SK-N-SH (cell line): ENCODE measurements at regions not wholly inside any gene's neighbourhood (a gene's known extent, or its start where the extent isn't known, plus 50 kb on each side); places are given as distances from the start of the nearest gene placed in this dataset.
"Not testable (repeated sequence)": the region's sequence is repeated elsewhere in the genome, so short reads cannot be mapped to it uniquely, and the experiment has no call there.

Experiments used
- CTCF ChIA-PET: fragments of 300-600, 350-600 bp; formaldehyde crosslinking; extraction: SDS; loops from one replicate; lab custom pipeline; 2021; lab: Yijun Ruan, JAX
- POLR2A ChIA-PET: fragments of 350-600 bp; sonication (Branson Sonifier 250); formaldehyde crosslinking; extraction: SDS; loops from one replicate; lab custom pipeline; 2020; ENCODE audit warnings: antibody characterized with exemption, inconsistent platforms; lab: Yijun Ruan, JAX
- DNase-seq: peaks from one replicate; pipeline ENCODE4 v3.0.0; 2012
- H2AFZ ChIP-seq: fragments of 200-600 bp; sonication (generic); 2 replicates; pipeline ENCODE4 v1.8.1; 2016; ENCODE audit warnings: antibody characterized with exemption, mild to moderate bottlenecking, low read depth
- H3F3A ChIP-seq: fragments of 200-600 bp; sonication (generic); replicated peaks from 2 replicates; pipeline ENCODE3; 2016; ENCODE audit warnings: antibody characterized with exemption, mild to moderate bottlenecking; ENCODE audit not compliant: insufficient read depth
- H3K27ac ChIP-seq, 2 experiments: fragments of 200-500 bp in 1 of 2; fragments of 200-600 bp in 1 of 2; sonication (Bioruptor generic) in 1 of 2; sonication (generic), shearing (Covaris generic) in 1 of 2; 2 replicates each; pipeline versions ENCODE4 v1.5.1 to v1.6.1; 2014 to 2016; ENCODE audit warnings: low read depth in 2 of 2, inconsistent platforms in 1 of 2, low read length in 1 of 2, mild to moderate bottlenecking in 1 of 2, mixed read lengths in 1 of 2
- H3K27me3 ChIP-seq: fragments of 200-600 bp; sonication (generic), shearing (Covaris generic); 2 replicates; pipeline ENCODE4 v1.6.1; 2016; ENCODE audit warnings: mixed run types; ENCODE audit not compliant: insufficient read depth
- H3K36me3 ChIP-seq, 2 experiments: fragments of 200-500 bp in 1 of 2; fragments of 200-600 bp in 1 of 2; sonication (Bioruptor generic) in 1 of 2; sonication (generic) in 1 of 2; replicated peaks in 1 of 2; 2 replicates each; pipeline versions ENCODE3 to v1.5.1; 2014 to 2016; ENCODE audit warnings: low read length in 1 of 2, mild to moderate bottlenecking in 1 of 2; ENCODE audit not compliant: insufficient read depth in 2 of 2, control insufficient read depth in 1 of 2
- H3K4me1 ChIP-seq, 2 experiments: fragments of 200-500 bp in 1 of 2; fragments of 200-600 bp in 1 of 2; sonication (Bioruptor generic) in 1 of 2; sonication (generic), shearing (Covaris generic) in 1 of 2; 2 replicates each; pipeline versions ENCODE4 v1.5.1 to v1.6.1; 2014 to 2016; ENCODE audit warnings: low read depth in 1 of 2, low read length in 1 of 2, mixed run types in 1 of 2; ENCODE audit not compliant: insufficient read depth in 2 of 2, control insufficient read depth in 1 of 2
- H3K4me2 ChIP-seq: fragments of 200-600 bp; sonication (generic), shearing (Covaris generic); 2 replicates; pipeline ENCODE4 v1.6.1; 2017; ENCODE audit warnings: mixed run types
- H3K4me3 ChIP-seq, 2 experiments: fragments of 200-500 bp in 1 of 2; fragments of 200-600 bp in 1 of 2; sonication (Bioruptor generic) in 1 of 2; sonication (generic), shearing (Covaris generic) in 1 of 2; 2 replicates each; pipeline versions ENCODE4 v1.5.1 to v1.8.1; 2014 to 2016; ENCODE audit warnings: low read depth in 2 of 2, inconsistent platforms in 1 of 2, low read length in 1 of 2, mild to moderate bottlenecking in 1 of 2, mixed read lengths in 1 of 2, moderate library complexity in 1 of 2
- H3K79me2 ChIP-seq: fragments of 200-600 bp; sonication (generic); 2 replicates; pipeline ENCODE4 v1.8.1; 2017; ENCODE audit warnings: mild to moderate bottlenecking; ENCODE audit not compliant: insufficient read depth
- H3K9ac ChIP-seq: fragments of 200-600 bp; sonication (generic); 2 replicates; pipeline ENCODE4 v1.6.1; 2017; ENCODE audit warnings: mixed run types
- H3K9me2 ChIP-seq: fragments of 200-600 bp; sonication (generic); 2 replicates; pipeline ENCODE4 v1.6.1; 2017; ENCODE audit warnings: mixed run types
- H3K9me3 ChIP-seq: fragments of 200-600 bp; sonication (generic); 2 replicates; pipeline ENCODE4 v1.6.1; 2017; ENCODE audit warnings: mixed run types, mild to moderate bottlenecking, moderate library complexity
- H4K20me1 ChIP-seq: fragments of 200-600 bp; sonication (generic); 2 replicates; pipeline ENCODE4 v1.6.1; 2017; ENCODE audit warnings: mild to moderate bottlenecking, mixed run types; ENCODE audit not compliant: insufficient read depth
- EP300 ChIP-seq, 2 experiments: IDR thresholded peaks; 2 replicates each; pipeline versions ENCODE4 v1.4.0 to v1.6.1; 2012; ENCODE audit warnings: borderline replicate concordance in 1 of 2, low read depth in 1 of 2, low read length in 1 of 2
- EZH2phosphoT487 ChIP-seq: fragments of 200-600 bp; sonication (generic); IDR thresholded peaks from 2 replicates; pipeline ENCODE4 v1.6.1; 2017; ENCODE audit warnings: low read depth, mixed run types, mild to moderate bottlenecking, antibody characterized with exemption, moderate library complexity, borderline replicate concordance
- FOXM1 ChIP-seq: IDR thresholded peaks from 2 replicates; pipeline ENCODE4 v1.4.0; 2012; ENCODE audit warnings: low read depth, mild to moderate bottlenecking
- GATA2 ChIP-seq: sonication (generic); formaldehyde crosslinking; IDR thresholded peaks from 2 replicates; pipeline ENCODE4 v1.5.0; 2020; ENCODE audit warnings: mild to moderate bottlenecking, missing genetic modification reagents
- MEF2A ChIP-seq: IDR thresholded peaks from 2 replicates; pipeline ENCODE4 v1.4.0; 2012; ENCODE audit warnings: low read depth, borderline replicate concordance
- MXI1 ChIP-seq: IDR thresholded peaks from 2 replicates; pipeline ENCODE4 v1.6.1; 2012; ENCODE audit warnings: mild to moderate bottlenecking, low read depth, low read length, improper control_type of control experiment
- POLR2AphosphoS5 ChIP-seq: IDR thresholded peaks from 2 replicates; pipeline ENCODE4 v1.6.1; 2012; ENCODE audit warnings: low read depth, low read length
- RAD21 ChIP-seq: IDR thresholded peaks from 2 replicates; pipeline ENCODE4 v1.6.1; 2012; ENCODE audit warnings: mild to moderate bottlenecking, low read length
- RXRA ChIP-seq: IDR thresholded peaks from 2 replicates; pipeline ENCODE4 v1.4.0; 2012; ENCODE audit warnings: low read depth, mild to moderate bottlenecking, borderline replicate concordance
- SMC3 ChIP-seq: IDR thresholded peaks from 2 replicates; pipeline ENCODE4 v1.6.1; 2012; ENCODE audit warnings: low read depth, low read length, improper control_type of control experiment
- TCF12 ChIP-seq: IDR thresholded peaks from 2 replicates; pipeline ENCODE4 v1.4.0; 2012
- WGBS: methylation state at CpG from one replicate; pipeline ENCODE4 v1.1.6; 2017; ENCODE audit warnings: low lambda C conversion rate; 5-methylcytosine and 5-hydroxymethylcytosine counted together
- TF ChIP-seq, protein P1 (sequence below): fragments of 150-350 bp; IDR thresholded peaks from 2 replicates; pipeline ENCODE4 v1.6.1; 2017; ENCODE audit warnings: antibody characterized with exemption, low read length, low read depth, borderline replicate concordance
- TF ChIP-seq, protein P2 (sequence below): IDR thresholded peaks from 2 replicates; pipeline ENCODE4 v1.4.0; 2012; ENCODE audit warnings: low read depth, borderline replicate concordance
- TF ChIP-seq, protein P3 (sequence below): IDR thresholded peaks from 2 replicates; pipeline ENCODE4 v1.4.0; 2012; ENCODE audit warnings: low read depth

DNA sequence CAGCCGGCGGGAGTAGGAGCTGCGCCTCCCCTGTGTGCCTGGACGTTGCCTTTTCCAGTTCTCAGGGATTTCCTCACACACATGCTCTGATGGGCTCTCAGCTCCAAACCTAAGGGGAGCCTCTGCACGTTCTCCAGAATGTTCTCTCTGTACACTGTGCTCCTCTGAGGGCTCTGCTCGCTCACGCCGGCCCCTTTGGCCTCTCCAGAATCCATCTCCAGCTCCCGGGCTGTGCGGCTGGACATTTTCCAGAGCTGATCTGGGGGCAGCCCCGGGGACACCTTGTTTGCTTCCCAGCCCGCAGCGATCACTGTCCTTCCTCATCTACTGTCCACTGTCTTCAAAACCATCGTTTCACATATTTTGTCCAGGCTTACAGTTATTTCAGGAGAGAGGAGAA, 245.4 kb upstream of the HDAC4 start:
- DNase-seq = no peak
- CTCF ChIA-PET = interaction anchor here (1.1 to 1.2 kb wide), 3 partner anchors 15 to 376 kb away, joined by 3 read pairs; no protein-coding TSS in a partner anchor
- Histone ChIP-seq H3K27ac (no peak overlapping the region), H4K20me1 (no peaks in the 10 kb centered on the region), H2AFZ (no peak overlapping the region), H3K27me3 (no peaks in the 10 kb centered on the region), H3K9me2 (no peaks in the 10 kb centered on the region), H3K4me1 (no peaks in the 10 kb centered on the region), H3K4me3 (no peak overlapping the region), H3K9me3 (no peaks in the 10 kb centered on the region), H3K36me3 (no peaks in the 10 kb centered on the region), H3K4me2 (no peak overlapping the region), H3K9ac (no peak overlapping the region), H3F3A (peaks cover 5% of the 10 kb centered on the region), H3K79me2 (no peaks in the 10 kb centered on the region)
- WGBS = 43% methylated on average over 14 of the region's 14 CpGs
- TF ChIP-seq SMC3 (no peak), RXRA (no peak), EZH2phosphoT487 (no peak), MXI1 (no peak), GATA2 (CRISPR knock-in tag) (no peak), MEF2A (no peak), FOXM1 (no peak), RAD21 (no peak), POLR2AphosphoS5 (no peak), EP300 (IDR thresholded peaks at IDR 0.05; ENCODE audit: borderline replicate concordance in 1 of 2, low read depth in 1 of 2, low read length in 1 of 2) (no peak), TCF12 (no peak)
- TF ChIP-seq, protein P1, sequence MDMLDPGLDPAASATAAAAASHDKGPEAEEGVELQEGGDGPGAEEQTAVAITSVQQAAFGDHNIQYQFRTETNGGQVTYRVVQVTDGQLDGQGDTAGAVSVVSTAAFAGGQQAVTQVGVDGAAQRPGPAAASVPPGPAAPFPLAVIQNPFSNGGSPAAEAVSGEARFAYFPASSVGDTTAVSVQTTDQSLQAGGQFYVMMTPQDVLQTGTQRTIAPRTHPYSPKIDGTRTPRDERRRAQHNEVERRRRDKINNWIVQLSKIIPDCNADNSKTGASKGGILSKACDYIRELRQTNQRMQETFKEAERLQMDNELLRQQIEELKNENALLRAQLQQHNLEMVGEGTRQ = no peak
- TF ChIP-seq, protein P2, sequence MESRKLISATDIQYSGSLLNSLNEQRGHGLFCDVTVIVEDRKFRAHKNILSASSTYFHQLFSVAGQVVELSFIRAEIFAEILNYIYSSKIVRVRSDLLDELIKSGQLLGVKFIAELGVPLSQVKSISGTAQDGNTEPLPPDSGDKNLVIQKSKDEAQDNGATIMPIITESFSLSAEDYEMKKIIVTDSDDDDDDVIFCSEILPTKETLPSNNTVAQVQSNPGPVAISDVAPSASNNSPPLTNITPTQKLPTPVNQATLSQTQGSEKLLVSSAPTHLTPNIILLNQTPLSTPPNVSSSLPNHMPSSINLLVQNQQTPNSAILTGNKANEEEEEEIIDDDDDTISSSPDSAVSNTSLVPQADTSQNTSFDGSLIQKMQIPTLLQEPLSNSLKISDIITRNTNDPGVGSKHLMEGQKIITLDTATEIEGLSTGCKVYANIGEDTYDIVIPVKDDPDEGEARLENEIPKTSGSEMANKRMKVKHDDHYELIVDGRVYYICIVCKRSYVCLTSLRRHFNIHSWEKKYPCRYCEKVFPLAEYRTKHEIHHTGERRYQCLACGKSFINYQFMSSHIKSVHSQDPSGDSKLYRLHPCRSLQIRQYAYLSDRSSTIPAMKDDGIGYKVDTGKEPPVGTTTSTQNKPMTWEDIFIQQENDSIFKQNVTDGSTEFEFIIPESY = no peak
- TF ChIP-seq, protein P3, sequence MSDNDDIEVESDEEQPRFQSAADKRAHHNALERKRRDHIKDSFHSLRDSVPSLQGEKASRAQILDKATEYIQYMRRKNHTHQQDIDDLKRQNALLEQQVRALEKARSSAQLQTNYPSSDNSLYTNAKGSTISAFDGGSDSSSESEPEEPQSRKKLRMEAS = no peak
- POLR2A ChIA-PET = no interaction called here

DNA sequence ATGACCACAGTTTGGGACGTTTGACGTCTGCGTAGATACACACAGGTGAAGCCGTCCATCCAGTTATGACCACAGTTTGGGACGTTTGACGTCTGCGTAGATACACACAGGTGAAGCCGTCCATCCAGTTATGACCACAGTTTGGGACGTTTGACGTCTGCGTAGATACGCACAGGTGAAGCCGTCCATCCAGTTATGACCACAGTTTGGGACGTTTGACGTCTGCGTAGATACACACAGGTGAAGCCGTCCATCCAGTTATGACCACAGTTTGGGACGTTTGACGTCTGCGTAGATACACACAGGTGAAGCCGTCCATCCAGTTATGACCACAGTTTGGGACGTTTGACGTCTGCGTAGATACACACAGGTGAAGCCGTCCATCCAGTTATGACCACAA, 243.8 kb upstream of the HDAC4 start:
- CTCF ChIA-PET, H3K9me3 ChIP-seq, H3F3A ChIP-seq, H3K9ac ChIP-seq, H3K36me3 ChIP-seq, H3K4me3 ChIP-seq, H3K4me1 ChIP-seq, H4K20me1 ChIP-seq, H2AFZ ChIP-seq, DNase-seq, H3K27ac ChIP-seq, H3K9me2 ChIP-seq, POLR2A ChIA-PET, H3K79me2 ChIP-seq, H3K27me3 ChIP-seq, H3K4me2 ChIP-seq: not testable (repeated sequence)
- 83% methylated on average over 1 of the region's 25 CpGs for WGBS
